AML-193 (cell line): ENCODE measurements at regions not wholly inside any gene's neighbourhood (a gene's known extent, or its start where the extent isn't known, plus 50 kb on each side); places are given as distances from the start of the nearest gene placed in this dataset.

ENCODE experiments used
- DNase-seq, 2 experiments: peaks; one replicate each; lab custom pipeline; 2025; lab: John Stamatoyannopoulos, UW

GRCh38 chr10:2981361-2981801 lies 86.0 kb upstream of the PFKP start:
- no peak for DNase-seq

- no peak for DNase-seq
Measured at GRCh38 chr10:2980791-2981360, 86.5 kb upstream of the PFKP start.

- DNase-seq = no peak
Measured at GRCh38 chr10:2980116-2980515, 87.2 kb upstream of the PFKP start.

GRCh38 chr10:2979306-2979705 lies 88.0 kb upstream of the PFKP start:
- peak in 1 of 2 experiments; percentile 3 for DNase-seq

GRCh38 chr10:2978574-2979273 lies 88.6 kb upstream of the PFKP start:
- DNase-seq = no peak

GRCh38 chr10:2978111-2978510 lies 89.2 kb upstream of the PFKP start:
- peak; percentile 25 to 52 for DNase-seq

- no peak for DNase-seq
Measured at GRCh38 chr10:2974503-2975207, 92.7 kb upstream of the PFKP start.

GRCh38 chr10:2974083-2974482 lies 93.3 kb upstream of the PFKP start:
- DNase-seq = no peak

GRCh38 chr10:2972810-2973209 lies 94.5 kb upstream of the PFKP start:
- no peak for DNase-seq

GRCh38 chr10:2972216-2972615 lies 95.1 kb upstream of the PFKP start:
- no peak for DNase-seq

- DNase-seq = no peak
Measured at GRCh38 chr10:2970190-2970823, 97.0 kb upstream of the PFKP start.

GRCh38 chr10:2968401-2969058 lies 98.8 kb upstream of the PFKP start:
- DNase-seq = no peak

- DNase-seq = no peak
Measured at GRCh38 chr10:2966134-2966533, 101.2 kb upstream of the PFKP start.

GRCh38 chr10:2964632-2965296 lies 102.6 kb upstream of the PFKP start:
- DNase-seq = no peak

GRCh38 chr10:2963889-2964631 lies 103.3 kb upstream of the PFKP start:
- DNase-seq = no peak

GRCh38 chr10:2962194-2962593 lies 105.2 kb upstream of the PFKP start:
- no peak for DNase-seq

- no peak for DNase-seq
Measured at GRCh38 chr10:2958659-2959058, 108.7 kb upstream of the PFKP start.

- no peak for DNase-seq
Measured at GRCh38 chr10:2957785-2958184, 109.6 kb upstream of the PFKP start.

GRCh38 chr10:2955064-2955463 lies 112.3 kb upstream of the PFKP start:
- no peak for DNase-seq

GRCh38 chr10:2953495-2953894 lies 113.9 kb upstream of the PFKP start:
- DNase-seq = no peak

GRCh38 chr10:2951235-2951835 lies 116.0 kb upstream of the PFKP start:
- no peak for DNase-seq
